ENCODE measurements at regions not wholly inside any gene's neighbourhood (a gene's known extent, or its start where the extent isn't known, plus 50 kb on each side); places are given as distances from the start of the nearest gene placed in this dataset.
A peak's percentile ranks its signal among the peaks of the same experiment; 100 is the strongest.

GRCh38 chr2:56132138-56132537, 51.7 kb upstream of the CCDC85A start:
- Histone ChIP-seq H3K9me3 (no peaks in the 10 kb centered on the region), H3K4me1 (no peaks in the 10 kb centered on the region), H3K27me3 (no peaks in the 10 kb centered on the region), H3K4me3 (no peak overlapping the region), H3K36me3 (no peaks in the 10 kb centered on the region), H3K27ac (no peak overlapping the region)
- no peak for DNase-seq
- in situ Hi-C loops (cut with MboI; ENCODE audit: low sequenced_read_pairs in 4 of 4) (loop anchor here in 3 of 4 donors (10.0 to 25.0 kb wide), 2 partner anchors 417 to 420 kb away; no protein-coding TSS in a partner anchor), intact Hi-C loops (cut with DNase I; ENCODE audit: low total_unique reads) (loop anchor here (5.0 kb wide), 1 partner anchor 415 kb away; no protein-coding TSS in a partner anchor)
- no peak for TF ChIP-seq POLR2A (IDR thresholded peaks at IDR 0.05)
- TF ChIP-seq CTCF (IDR thresholded peaks at IDR 0.05 in 4 of 5, conservative IDR thresholded peaks at IDR 0.05 in 1 of 5), result peak in 2 of 5 experiments; percentile 14 to 39
- no peak for ATAC-seq

GRCh38 chr2:56133441-56133840, 50.3 kb upstream of the CCDC85A start:
- Histone ChIP-seq H3K9me3 (no peaks in the 10 kb centered on the region), H3K36me3 (no peaks in the 10 kb centered on the region), H3K4me1 (no peaks in the 10 kb centered on the region), H3K27ac (no peak overlapping the region), H3K27me3 (no peaks in the 10 kb centered on the region), H3K4me3 (no peak overlapping the region)
- TF ChIP-seq POLR2A (IDR thresholded peaks at IDR 0.05) (no peak), CTCF (IDR thresholded peaks at IDR 0.05 in 4 of 5, conservative IDR thresholded peaks at IDR 0.05 in 1 of 5) (no peak)
- ATAC-seq, result no peak
- DNase-seq, result no peak
- in situ Hi-C loops (cut with MboI; ENCODE audit: low sequenced_read_pairs in 4 of 4) (loop anchor here in 3 of 4 donors (10.0 to 25.0 kb wide), 2 partner anchors 419 to 421 kb away; no protein-coding TSS in a partner anchor), intact Hi-C loops (cut with DNase I; ENCODE audit: low total_unique reads) (loop anchor here (5.0 kb wide), 1 partner anchor 416 kb away; no protein-coding TSS in a partner anchor)

- no peak for ATAC-seq
- Histone ChIP-seq H3K27me3 (no peaks in the 10 kb centered on the region), H3K4me1 (no peaks in the 10 kb centered on the region), H3K9me3 (no peaks in the 10 kb centered on the region), H3K4me3 (no peak overlapping the region), H3K36me3 (no peaks in the 10 kb centered on the region), H3K27ac (no peak overlapping the region)
- in situ Hi-C loops (cut with MboI; ENCODE audit: low sequenced_read_pairs in 4 of 4) (loop anchor here in 3 of 4 donors (10.0 to 25.0 kb wide), 2 partner anchors 419 to 422 kb away; no protein-coding TSS in a partner anchor), intact Hi-C loops (cut with DNase I; ENCODE audit: low total_unique reads) (loop anchor here (5.0 kb wide), 1 partner anchor 417 kb away; no protein-coding TSS in a partner anchor)
- TF ChIP-seq CTCF (IDR thresholded peaks at IDR 0.05 in 4 of 5, conservative IDR thresholded peaks at IDR 0.05 in 1 of 5), result no peak
- no peak for TF ChIP-seq POLR2A (IDR thresholded peaks at IDR 0.05)
- DNase-seq, result no peak
Measured at GRCh38 chr2:56133931-56134629, 49.7 kb upstream of the CCDC85A start.

MicroRNAs encoded in the stretch of these regions (microRNA counts, 767-probe panel; counts per million panel counts)
- microRNA hsa-miR-216a (356 to 448 counts per million in 2 donors), microRNA hsa-miR-216b (356 to 448 counts per million in 2 donors), microRNA hsa-miR-217 (356 to 448 counts per million in 2 donors)

Small RNAs in the stretch of these regions (microRNA-seq; reads per million reads assigned to microRNA genes)
- gene MIR216A (ENCODE audit: borderline replicate concordance in 2 of 2) (0 reads per million in 2 donors), gene MIR216B (ENCODE audit: borderline replicate concordance in 2 of 2) (0 reads per million in 2 donors), gene MIR217 (ENCODE audit: borderline replicate concordance in 2 of 2) (1.7 to 3.5 reads per million in 2 donors)

Measured in gastrocnemius medialis (tissue), 4 donors.